ENCODE measurements at regions not wholly inside any gene's neighbourhood (a gene's known extent, or its start where the extent isn't known, plus 50 kb on each side); places are given as distances from the start of the nearest gene placed in this dataset.

GRCh38 chr5:15447209-15447608, 52.8 kb upstream of the FBXL7 start:
- intact Hi-C loops (cut with DNase I, micrococcal nuclease): no loop called here
- ATAC-seq (no peak), DNase-seq (no peak)

- ATAC-seq: no peak
- intact Hi-C loops (cut with DNase I, micrococcal nuclease): no loop called here
- DNase-seq: no peak
Measured at GRCh38 chr5:15446552-15446951, 53.4 kb upstream of the FBXL7 start.

DNA sequence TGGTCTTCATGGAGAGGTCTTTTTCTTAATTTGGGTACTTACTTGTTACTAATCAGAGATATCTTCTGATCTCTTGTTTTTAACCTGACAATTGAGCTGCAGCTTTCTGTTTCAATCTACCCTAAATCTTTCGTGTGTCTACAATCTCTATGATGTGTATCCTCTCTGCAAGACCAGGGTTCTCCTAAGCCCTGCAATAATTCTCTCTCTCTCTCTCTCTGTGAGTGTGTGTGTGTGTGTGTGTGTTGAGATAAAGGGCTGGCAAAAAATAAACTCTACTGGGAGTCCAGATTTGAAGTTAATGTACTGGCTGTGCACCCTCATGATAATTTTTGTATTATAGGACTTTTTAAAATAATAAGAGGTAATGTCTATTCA, 57.8 kb upstream of the FBXL7 start:
- intact Hi-C loops (cut with DNase I, micrococcal nuclease): no loop called here
- ATAC-seq: no peak

DNA sequence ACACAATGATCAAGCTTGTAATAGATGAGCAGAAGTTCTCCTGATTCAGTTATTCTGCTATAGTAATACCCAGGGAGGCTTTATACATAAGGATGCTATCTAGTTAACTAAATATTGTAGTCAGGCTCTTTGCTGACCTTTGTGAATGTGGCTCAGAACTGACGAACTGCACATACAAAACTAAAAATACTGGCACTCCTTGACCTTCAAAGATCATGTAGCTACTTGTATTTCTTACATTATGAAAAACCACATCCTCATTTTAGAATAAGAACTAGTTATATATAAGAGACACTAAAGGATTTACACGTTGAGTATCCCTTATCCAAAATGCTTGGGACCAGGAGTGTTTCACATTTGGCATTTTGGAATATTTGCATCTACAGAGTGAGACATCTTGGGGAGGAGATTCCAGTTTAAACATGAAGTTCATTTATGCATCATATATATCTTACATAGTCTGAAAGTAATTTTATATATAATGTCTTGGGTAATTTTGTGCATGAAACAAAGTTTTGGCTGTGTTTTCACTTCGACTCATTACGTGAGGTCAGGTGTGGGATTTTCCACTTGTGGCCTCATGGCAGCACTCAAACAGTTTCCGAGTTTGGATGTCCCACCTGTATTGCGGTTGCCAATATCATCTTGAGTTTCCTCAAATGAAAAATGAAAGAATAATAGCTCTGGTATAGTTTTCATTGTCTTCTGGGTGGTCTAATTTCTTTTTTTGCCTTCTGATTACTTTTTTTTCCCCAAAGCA, 58.4 kb upstream of the FBXL7 start:
- intact Hi-C loops (cut with DNase I, micrococcal nuclease): no loop called here
- no peak for ATAC-seq
- no peak for DNase-seq

More for the DNA sequence above, 57.8 kb upstream of the FBXL7 start:
- no peak for DNase-seq

- ATAC-seq (no peak), DNase-seq (no peak)
- intact Hi-C loops (cut with DNase I, micrococcal nuclease): no loop called here
Measured at GRCh38 chr5:15440434-15440833, 59.5 kb upstream of the FBXL7 start.

- ATAC-seq: no peak
- DNase-seq: no peak
- intact Hi-C loops (cut with DNase I, micrococcal nuclease): no loop called here
Measured at GRCh38 chr5:15439801-15440200, 60.2 kb upstream of the FBXL7 start.

- intact Hi-C loops (cut with DNase I, micrococcal nuclease): no loop called here
- no peak for ATAC-seq
Measured at GRCh38 chr5:15433709-15434108, 66.3 kb upstream of the FBXL7 start.

GRCh38 chr5:15431923-15432322, 68.1 kb upstream of the FBXL7 start:
- ATAC-seq (no peak), DNase-seq (no peak)
- intact Hi-C loops (cut with DNase I, micrococcal nuclease): no loop called here

More at GRCh38 chr5:15433709-15434108, 66.3 kb upstream of the FBXL7 start:
- no peak for DNase-seq

GRCh38 chr5:15425766-15426165, 74.2 kb upstream of the FBXL7 start:
- DNase-seq (no peak), ATAC-seq (no peak)
- intact Hi-C loops (cut with DNase I, micrococcal nuclease): no loop called here

DNA sequence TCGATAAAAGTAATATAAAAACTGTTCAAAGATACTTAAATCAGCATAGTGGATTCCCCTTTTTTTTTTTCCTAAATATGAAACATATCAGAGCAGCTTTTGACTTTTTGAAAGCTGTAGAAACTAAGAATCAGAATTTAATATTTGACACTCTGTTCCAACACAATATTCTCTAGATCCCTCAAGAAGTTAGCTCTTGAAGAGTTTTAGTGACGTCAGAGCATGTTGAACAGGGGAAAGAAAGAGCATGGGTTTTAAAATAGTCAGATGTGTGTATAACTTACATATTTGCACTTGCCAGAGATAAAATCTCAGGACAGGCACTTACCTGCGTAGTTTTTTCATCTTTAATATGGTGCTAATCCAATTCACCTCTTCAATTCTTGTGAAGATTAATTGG, 75.2 kb upstream of the FBXL7 start:
- intact Hi-C loops (cut with DNase I, micrococcal nuclease): no loop called here
- DNase-seq: no peak
- ATAC-seq: no peak

DNA sequence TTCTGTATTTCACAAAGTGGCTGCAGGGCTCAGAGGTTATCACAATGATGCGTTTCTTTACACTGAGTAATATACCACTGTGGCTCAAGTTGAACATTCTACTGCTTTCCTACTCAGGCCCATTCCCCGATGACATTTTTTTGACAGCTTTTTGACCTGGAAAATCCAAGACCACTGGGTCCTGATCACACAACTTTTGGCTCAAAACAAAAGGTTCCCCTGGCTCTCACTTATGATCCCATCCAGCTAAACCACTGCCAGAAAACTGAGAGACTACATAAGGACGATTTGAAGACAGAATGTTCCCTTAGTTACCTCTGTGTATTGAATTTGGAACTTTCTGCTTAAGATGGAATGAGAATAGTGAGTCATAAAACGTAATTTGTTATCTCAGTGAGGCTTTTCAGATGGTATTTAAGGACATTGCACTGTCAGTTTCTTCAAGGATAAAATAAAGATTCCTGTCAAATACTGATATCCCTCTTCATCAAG, 78.0 kb upstream of the FBXL7 start:
- DNase-seq (no peak), ATAC-seq (no peak)
- intact Hi-C loops (cut with DNase I, micrococcal nuclease): no loop called here

DNA sequence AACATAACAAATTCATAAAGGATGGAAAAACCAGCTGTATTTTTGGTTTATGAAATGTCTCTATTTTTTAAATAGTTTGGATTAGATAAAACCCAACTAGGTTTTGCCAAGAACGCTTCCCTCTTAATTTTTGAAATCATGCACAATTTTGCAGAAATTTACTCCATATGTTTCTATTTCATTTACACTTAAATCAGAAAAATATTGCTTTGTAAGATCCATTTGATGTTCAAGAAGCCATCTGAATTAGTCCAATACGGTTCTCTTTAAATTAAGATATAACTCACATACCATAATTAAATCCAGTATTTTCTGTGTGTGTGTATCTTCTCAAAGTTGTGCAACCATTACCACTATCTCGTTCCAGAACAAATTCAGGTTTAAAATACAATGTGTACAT, 78.6 kb upstream of the FBXL7 start:
- ATAC-seq (no peak), DNase-seq (no peak)
- intact Hi-C loops (cut with DNase I, micrococcal nuclease): no loop called here

DNA sequence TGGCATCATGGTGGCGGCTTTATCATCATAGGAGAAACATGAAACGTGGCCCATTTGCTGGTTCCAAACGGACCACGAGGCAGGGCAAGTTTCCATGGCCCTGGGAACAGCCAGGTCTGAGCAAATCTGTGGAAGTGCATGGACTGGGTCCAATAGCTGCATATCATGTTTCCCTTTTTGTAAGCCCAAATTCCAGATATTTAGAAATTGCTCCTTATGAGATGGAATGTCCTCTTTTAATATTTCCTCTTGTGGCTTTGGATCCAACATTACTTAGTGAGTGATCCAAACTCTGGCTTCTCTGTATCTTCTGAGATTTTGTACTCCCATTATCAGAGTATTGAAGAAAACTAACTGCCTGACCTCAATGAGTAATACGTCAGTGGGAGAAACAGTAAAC, 79.8 kb upstream of the FBXL7 start:
- ATAC-seq (no peak), DNase-seq (no peak)
- intact Hi-C loops (cut with DNase I, micrococcal nuclease): no loop called here

DNA sequence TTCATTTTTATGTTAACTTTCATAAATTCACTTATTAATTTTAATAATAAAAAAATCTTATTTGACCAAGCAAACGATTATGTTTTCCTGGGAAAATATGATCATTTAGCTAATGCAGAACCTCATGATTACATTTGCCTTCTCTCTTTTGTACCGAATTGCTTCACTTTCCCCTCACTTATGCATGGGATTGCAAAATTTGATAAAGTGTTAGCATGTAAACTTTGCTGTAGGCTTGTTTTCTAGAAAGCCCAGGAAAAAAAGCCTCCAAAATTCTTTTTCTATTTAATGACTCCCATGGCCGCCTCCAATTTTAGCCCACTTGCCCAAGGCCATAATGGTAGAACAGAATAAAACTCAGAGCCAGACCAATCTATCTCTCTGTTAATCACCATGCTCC, 82.8 kb upstream of the FBXL7 start:
- DNase-seq (no peak), ATAC-seq (no peak)
- intact Hi-C loops (cut with DNase I, micrococcal nuclease): no loop called here

DNA sequence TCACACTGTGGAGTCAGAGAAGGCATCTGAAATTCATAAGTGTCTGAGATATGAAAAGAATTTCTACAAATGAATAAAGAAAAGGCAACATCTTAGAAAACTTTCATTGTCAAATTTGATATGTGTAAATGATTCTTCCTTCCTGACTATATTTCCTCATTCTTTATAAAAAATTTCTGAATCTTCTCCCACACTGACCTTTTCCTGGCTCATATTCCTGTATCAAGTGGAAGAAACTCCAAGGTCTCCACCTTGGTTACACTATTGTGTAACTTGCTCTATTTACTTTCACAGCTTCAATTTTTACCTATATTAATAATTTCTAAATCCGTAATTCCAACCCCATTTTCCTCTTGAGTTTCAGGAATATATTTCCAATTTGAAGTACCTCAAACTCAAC, 93.5 kb upstream of the FBXL7 start:
- intact Hi-C loops (cut with DNase I, micrococcal nuclease): no loop called here
- ATAC-seq (no peak), DNase-seq (no peak)

- ATAC-seq (no peak), DNase-seq (no peak)
- intact Hi-C loops (cut with DNase I, micrococcal nuclease): no loop called here
Measured at GRCh38 chr5:15393146-15393545, 106.8 kb upstream of the FBXL7 start.

GRCh38 chr5:15391704-15392397, 108.1 kb upstream of the FBXL7 start:
- DNase-seq: no peak
- ATAC-seq: no peak
- intact Hi-C loops (cut with DNase I, micrococcal nuclease): no loop called here

DNA sequence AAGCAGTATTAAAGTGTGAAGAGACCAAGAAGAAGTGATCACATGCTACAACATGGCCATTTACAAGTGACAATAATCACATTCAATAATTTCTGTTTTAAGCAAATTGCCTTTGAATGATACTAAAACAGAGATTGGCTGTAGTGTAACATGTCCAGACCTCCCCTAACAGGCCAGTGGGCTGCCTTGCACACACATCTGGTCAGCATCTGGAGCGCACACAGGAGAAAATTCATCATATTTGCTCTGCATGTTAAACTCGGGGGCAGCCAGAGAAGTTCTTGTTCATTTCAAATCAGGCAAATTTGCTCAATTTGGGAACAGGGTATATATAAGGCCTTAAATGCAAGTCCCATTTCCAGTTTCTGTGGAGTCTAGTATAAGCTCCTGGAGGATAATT, 111.1 kb upstream of the FBXL7 start:
- no peak for ATAC-seq
- no peak for DNase-seq
- intact Hi-C loops (cut with DNase I, micrococcal nuclease): no loop called here

DNA sequence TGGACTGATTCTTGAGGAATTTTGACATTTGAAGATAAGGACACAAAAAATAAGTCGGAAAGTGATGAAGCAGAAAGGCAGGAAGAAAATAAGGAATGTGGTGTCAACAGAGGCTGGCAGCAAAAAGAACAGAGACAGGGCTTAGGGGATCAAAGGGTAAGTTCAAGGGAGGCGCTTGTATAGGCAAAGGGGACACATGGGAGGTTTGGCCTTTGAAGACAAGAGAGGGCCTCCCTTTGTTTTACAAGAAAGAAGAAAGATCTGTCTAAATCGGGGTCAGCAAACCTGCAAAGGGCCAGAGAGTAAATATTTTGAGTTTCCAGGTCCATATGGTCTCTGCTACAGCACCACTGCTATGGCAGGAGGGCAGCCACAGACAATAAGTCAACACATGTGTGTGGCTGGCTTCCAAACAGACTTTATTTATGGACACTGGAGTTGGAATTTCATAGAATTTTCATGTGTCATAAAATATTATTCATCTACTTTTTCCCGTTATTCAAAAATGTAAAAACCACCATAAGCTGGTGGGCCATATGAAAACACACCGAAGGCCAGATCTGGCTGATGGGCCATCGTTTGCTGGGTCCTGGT, 112.0 kb upstream of the FBXL7 start:
- DNase-seq (no peak), ATAC-seq (no peak)
- intact Hi-C loops (cut with DNase I, micrococcal nuclease): no loop called here

DNA sequence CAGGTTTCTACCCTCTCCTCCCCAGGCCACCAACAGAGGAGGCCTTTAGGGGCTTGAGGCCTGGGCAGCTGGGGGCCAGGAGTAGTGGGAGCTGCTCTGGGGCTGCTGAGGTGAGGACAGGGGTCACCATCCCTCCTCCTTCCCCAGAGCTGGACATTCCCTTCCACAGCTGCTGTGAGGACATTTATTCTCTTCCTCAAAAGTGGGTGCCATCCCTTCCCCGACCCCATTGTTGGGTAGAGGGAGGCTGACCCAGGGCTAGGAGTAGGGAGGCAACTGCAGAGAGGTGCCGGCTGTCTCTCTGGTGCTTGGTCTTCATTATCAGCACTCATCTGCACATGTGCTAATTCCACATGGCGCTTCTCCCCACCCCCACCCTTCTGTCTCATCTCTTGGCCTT, 113.9 kb upstream of the FBXL7 start:
- intact Hi-C loops (cut with DNase I, micrococcal nuclease): no loop called here
- ATAC-seq (no peak), DNase-seq (no peak)
